LNCAP (cell line): ENCODE measurements at regions not wholly inside any gene's neighbourhood (a gene's known extent, or its start where the extent isn't known, plus 50 kb on each side); places are given as distances from the start of the nearest gene placed in this dataset.

Experiments used
- TF ChIP-seq, protein P1 (sequence below): fragments of 450-650 bp; IDR thresholded peaks from 2 replicates; pipeline ENCODE4 v1.5.1; 2017; ENCODE audit warnings: mild to moderate bottlenecking

DNA sequence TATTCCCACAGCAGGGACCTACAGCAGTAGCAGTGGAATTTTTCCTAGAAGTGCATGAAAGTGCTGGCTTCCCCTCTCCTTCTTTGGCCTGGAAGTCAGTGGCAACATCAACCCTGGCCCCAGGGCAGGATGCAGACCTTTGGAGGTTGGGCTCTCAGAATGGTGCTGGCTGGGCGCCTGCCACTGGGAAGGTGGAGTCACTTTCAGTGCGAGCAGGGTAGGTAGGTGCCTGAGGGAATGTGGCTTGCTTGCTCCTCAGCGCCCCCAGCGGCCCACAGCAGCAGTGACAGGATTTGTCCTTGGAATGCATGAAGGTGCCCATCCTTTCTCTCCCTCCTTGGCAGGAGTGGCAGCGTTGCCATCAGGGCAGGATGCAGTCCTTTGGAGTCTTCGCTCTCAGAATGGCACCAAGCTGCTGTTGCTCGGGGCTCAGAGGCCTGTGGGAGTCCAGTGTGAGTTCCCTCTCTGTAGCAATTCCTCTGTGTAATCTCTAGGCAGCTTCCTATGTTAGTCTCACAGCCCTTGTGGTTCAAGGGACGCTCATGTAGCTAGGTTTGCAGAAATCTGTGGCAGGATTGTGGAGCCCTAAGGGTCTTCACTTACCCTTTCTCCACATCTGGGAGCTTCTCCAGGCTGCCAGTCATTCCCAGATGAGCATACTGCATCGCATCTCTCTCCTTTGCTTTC is 354.4 kb upstream of the DACH1 start:
- TF ChIP-seq, protein P1, sequence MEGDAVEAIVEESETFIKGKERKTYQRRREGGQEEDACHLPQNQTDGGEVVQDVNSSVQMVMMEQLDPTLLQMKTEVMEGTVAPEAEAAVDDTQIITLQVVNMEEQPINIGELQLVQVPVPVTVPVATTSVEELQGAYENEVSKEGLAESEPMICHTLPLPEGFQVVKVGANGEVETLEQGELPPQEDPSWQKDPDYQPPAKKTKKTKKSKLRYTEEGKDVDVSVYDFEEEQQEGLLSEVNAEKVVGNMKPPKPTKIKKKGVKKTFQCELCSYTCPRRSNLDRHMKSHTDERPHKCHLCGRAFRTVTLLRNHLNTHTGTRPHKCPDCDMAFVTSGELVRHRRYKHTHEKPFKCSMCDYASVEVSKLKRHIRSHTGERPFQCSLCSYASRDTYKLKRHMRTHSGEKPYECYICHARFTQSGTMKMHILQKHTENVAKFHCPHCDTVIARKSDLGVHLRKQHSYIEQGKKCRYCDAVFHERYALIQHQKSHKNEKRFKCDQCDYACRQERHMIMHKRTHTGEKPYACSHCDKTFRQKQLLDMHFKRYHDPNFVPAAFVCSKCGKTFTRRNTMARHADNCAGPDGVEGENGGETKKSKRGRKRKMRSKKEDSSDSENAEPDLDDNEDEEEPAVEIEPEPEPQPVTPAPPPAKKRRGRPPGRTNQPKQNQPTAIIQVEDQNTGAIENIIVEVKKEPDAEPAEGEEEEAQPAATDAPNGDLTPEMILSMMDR, result peak; percentile 35; the same call in 1 of the 2 replicates

DNA sequence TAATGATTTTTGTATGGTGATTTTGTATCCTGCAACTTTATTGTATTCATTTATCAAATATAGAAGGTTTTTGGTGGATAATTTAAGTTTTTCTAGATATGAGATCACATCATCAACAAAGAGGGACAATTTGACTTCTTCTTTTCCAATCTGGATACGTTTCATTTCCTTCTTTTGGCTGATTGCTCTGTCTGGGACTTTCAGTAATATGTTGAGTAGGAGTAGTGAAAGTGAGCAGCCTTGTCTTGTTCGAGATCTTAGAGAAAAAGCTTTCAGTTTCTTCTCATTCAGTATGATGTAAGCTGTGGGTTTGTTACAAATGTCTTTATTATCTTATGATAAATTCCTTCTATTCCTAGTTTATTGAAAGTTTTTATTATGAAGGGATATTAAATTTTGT is 352.0 kb upstream of the DACH1 start:
- TF ChIP-seq, protein P1, result no peak

DNA sequence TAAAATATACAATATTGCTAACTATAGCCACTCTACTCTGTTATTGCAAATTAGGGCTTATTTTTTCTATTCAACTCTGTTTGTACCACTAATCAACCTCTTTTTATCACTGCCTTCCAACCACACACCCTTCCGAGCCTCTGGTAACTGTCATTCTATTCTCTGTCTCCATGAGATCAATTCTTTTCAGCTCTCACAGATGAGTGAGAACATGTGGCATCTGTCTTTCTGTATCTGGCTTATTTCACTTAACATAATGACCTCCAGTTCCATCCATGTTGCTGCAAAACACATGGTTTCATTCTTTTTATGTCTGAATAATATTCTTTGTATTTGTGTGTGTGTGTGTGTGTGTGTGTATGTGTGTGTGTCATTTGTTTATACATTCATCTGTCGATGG is 350.1 kb upstream of the DACH1 start:
- TF ChIP-seq, protein P1, result no peak

DNA sequence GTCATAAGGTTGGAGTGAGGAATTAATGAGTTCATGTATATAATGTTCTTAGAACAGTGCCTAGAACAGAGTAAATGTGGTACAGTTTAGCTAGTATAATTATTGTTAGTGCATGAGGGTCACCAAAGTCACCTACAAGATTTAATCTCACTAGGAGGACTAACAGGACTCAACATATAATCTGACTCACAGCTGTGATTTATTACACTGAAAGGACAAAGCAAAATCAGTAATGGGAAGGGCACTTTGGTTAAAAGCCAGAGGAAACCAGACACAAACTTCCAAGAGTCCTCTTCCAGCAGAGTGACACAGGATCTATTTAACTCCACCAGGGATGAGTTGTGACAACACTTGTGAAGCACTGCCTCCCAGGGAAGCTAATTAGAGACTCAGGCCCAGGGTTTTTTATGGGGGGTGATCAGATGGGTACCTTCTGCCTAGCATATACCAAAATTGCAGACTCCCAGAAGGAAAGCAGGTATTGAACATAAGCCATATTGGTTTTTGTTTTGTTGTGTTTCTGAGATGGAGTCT is 341.2 kb upstream of the DACH1 start:
- TF ChIP-seq, protein P1, result no peak

DNA sequence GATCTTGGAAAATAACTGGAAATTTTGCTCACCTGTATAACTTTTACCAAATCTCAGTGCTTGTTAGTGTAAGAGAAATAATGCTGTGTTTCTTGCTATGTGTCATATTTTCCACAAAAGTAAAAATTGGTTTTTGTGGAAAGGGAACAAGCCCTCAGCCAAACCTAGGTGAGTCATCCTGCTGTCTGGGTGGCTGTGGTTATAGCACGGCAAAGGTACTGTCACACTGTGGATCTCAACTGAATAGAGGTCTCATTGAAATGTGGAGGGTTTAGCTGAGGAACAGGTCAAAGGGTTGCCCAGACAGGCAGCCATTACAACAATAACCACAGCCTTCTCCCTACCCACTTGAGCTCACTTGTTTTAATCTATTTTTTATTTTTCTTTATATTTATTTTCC is 338.8 kb upstream of the DACH1 start:
- TF ChIP-seq, protein P1, result no peak

DNA sequence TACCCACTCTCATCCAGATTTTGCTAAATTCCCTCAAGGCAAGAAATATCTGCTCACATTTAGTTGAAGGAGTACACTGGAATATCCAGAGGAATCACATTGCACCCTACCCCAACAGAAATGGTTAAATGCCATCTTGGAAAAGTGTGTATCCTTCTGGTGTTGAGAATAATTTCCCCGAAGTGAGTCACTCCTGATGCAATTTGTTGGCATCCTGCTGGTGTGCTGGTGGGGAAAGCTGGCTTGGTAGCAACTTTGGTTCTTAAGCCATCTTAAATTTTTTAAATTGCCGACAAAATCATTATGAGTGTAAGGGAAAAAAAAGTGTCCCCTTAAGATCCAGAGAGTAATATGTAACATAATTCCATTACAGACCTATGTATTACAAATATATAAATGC is 337.3 kb upstream of the DACH1 start:
- TF ChIP-seq, protein P1, result no peak

DNA sequence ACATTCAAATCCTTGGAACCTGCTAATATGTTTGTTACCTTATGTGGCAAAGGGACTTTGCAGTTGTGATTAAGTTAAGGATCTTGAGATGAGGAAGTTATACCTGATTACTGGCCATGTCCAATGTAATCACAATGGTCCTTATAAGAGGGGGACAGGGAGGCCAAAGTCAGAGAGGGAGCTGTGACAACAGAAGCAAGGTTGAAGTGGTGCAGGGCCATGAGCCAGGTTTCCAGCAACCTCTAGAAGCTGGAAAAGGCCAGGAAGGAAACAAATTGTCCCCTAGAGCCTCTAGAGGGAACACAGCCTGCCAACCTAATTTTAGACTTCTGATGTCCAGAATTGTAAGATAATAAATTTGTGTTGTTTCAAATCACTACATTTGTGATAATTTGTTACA is 334.7 kb upstream of the DACH1 start:
- TF ChIP-seq, protein P1, result no peak
